GM18508 (cell line): ENCODE measurements at regions not wholly inside any gene's neighbourhood (a gene's known extent, or its start where the extent isn't known, plus 50 kb on each side); places are given as distances from the start of the nearest gene placed in this dataset.
"Not testable (repeated sequence)": the region's sequence is repeated elsewhere in the genome, so short reads cannot be mapped to it uniquely, and the experiment has no call there.

Experiments
- ATAC-seq: cut with Tn5 transposase; IDR thresholded peaks from one replicate; pipeline ENCODE4 v1.9.1; 2021; ENCODE audit warnings: moderate number of reproducible peaks; ENCODE audit not compliant: insufficient read depth, unreplicated experiment

DNA sequence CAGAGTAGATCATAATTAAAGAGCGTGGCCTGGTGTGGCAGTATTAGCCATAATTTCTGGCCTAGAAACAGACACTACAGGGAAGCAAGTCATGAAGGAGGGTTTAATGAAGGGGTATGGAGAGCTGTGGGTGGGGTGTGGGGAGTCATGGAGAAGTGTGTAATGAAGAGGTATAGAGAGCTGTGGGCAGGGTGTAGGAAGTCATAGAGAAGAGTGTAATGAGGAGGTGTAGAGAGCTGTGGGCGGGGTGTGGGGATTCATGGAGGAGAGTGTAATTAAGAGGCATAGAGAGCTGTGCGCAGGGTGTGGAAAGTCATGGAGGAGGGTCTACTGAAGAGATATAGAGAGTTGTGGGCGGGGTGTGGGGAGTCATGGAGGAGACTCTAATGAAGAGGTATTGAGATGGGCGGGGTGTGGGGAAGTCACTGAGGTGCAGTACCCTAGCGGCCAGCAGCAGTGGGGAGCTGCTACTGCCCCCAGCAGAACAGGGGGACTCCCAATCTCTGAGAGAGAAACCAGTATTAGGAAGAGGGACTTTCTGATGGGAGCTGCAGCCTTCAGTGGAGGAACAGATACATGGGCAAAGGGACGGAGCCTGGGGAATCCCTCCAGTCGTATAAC, 145.4 kb upstream of the FOXA2 start:
- no peak for ATAC-seq

GRCh38 chr20:22732751-22733150, 148.4 kb upstream of the FOXA2 start:
- no peak for ATAC-seq

DNA sequence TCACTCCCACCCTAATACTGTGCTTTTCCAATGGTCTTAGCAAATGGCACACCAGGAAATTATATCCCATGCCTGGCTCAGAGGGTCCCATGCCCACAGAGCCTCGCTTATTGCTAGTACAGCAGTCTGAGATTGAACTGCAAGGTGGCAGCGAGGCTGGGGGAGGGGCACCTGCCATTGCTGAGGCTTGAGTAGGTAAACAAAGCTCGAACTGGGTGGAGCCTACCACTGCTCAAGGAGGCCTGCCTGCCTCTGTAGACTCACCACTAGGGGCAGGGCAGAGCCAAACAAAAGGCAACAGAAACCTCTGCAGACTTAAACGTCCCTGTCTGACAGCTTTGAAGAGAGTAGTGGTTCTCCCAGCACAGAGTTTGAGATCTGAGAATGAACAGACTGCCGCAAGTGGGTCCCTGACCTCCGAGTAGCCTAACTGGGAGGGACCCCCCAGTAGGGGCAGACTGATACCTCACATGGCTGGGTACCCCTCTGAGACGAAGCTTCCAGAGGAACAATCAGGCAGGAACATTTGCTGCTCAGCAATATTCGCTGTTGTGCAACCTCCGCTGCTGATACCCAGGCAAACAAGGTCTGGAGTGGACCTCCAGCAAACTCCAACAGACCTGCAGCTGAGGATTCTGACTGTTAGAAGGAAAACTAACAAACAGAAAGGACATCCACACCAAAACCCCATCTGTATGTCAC, 150.7 kb upstream of the FOXA2 start:
- ATAC-seq = not testable (repeated sequence)

GRCh38 chr20:22740829-22741228, 156.5 kb upstream of the FOXA2 start:
- ATAC-seq = no peak

DNA sequence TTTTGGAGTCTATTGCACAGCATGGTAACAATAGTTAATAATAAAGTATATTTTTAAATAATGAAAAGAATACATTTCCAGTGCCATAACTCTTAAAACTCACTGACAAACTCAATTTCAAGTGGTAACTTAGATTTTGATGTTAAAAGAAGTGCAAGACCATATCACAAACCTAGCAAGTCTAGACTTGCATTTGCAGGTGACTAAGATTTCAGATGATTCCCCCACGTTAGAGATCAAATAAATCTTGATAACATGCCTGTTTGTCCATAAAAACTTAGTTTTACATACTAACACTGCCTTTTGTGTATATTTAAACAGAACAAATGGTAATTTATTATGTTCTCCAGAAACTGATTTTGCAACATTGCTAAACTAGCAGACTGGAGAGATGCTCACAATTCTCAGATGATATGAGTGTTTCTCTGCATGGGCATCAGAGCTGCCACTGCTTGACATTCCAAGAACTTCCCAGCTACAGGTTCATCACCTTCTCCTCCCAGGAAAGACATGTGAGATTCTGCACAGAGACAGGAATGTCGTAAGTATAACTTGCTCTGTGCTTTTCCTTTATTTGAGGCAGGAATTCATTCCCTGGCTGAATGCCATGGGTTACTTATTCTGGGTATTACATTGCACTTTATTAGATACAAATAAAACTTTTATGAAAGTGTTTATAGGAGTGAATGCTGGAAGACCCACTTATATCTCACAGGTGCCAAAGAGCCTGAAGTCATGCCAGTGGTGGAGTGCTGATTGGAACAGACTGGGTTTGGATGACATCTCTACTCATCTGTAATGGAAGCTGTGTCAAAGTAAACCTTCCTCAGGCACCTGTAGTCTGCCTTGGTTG, 160.2 kb upstream of the FOXA2 start:
- no peak for ATAC-seq

GRCh38 chr20:22745194-22745500, 160.8 kb upstream of the FOXA2 start:
- no peak for ATAC-seq

DNA sequence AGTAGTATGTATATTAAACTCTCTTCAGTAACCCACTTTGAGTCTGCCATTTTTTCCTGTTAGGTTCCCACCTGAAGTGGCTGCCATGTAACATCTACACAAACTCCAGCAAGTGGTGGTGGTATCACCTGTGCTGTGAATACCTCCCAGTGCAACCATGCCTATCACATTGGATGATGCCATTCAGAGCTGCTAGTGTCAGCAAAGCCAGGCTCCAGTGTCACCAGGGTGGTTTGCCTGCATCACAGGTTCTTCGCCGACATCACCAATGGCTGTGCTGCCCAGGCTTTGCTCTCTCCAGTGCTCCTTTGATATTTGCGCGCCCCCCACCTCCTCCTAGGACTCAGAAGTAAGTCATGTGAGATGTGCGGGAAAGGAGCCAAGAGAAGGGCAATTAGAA, 162.6 kb upstream of the FOXA2 start:
- no peak for ATAC-seq

DNA sequence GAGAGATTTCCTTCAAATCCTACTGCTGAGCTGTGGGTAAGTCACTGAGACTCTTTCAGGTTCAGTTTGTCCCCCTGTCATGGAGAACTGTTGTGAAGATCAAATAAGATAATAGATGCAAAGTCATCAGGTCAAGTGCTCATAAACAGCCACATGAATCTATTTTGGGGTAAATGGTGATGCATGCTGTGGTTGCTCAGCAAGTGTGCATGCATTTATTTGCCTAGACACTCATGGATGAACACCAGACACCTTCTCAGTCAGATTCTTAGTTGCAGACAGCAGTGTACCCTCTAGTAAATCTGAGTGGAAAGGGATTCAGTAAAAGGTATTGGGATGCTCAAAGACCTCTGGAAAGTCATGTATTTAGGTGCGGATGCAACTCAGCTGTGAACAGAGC, 168.0 kb upstream of the FOXA2 start:
- ATAC-seq = no peak

DNA sequence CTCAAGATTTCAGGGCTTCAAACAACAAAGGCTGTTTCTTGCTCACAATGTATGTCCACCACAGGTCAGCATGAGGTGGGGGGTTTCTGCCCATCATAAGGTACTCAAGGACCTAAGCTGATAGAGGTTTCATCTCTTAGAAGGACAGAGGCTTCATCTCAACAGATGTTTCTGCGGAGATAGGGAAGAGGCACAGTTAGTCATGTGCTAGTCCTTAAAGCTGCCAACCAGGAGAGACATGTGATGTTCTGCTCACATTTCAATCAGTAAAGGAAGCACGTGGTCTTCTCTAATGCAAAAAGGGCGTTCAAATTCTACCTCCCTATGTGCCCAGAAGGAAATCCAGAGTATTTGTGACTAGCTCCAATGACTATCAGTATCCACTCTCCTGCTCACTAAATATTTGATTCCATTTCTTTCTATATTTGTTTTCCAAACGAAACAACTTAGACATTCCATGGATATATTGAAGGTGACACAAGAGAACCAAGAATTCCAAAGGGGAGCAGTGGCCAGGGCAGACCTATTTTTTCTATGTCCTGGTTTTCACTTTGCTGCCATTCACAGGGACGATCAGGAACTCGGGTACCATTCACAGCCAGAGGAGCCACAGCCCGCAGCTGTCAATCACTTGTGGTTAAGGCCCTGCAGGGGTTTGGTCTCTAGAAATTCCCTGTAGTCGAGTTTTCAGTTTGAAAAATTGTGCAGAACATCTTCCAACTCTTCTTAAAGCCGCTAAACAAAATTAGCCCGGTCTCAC, 173.2 kb upstream of the FOXA2 start:
- no peak for ATAC-seq

DNA sequence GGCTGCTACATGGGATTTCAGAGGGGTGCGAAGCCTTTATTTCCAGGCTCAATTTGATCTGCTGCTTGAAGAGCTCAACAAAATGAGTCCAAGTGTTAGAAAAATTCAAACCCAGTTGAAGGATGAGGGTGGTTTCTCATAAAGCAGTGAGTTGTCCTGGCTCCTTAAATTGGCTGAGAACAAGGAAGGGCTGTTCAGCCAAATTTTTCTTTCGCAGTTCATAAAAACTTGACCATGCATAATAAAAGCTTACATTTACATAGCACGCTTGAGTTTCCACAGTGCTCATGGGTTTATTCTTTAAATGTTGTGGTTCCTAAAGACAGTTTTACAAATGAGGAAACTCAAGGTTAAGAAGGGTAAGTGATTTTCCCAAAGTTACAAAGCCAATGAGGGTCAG, 174.4 kb upstream of the FOXA2 start:
- no peak for ATAC-seq

GRCh38 chr20:22762576-22763256, 178.3 kb upstream of the FOXA2 start:
- ATAC-seq = no peak

DNA sequence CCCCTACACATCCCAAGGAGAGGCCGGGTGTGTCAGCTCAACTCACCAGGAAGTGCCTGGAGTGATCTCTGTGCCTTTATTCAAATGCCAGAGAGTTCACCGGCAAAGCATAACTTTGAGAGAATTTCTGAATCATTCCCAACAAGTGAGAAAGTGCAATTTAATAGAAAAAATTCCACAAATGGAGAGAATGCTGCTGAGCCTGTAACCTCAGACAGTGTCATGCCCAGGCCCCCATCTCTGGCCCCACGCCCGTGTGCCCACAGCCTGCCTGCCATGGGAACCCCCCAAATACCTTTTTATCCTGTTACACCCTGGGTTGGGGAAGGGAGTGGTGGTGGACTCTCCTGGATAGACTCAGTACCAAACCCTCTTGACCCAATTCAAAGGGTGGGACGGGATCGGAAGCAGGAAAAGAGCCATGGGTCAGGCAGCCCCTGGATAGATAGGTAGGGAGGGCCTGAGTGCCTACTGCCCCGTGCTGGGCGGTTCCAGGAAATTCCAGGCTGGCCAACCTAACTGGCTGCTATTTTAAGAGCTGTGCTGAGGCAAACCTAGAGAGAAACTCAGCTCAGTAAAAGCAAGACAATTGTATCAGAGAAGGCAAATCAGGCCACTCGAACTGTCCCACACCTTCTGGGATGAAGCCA, 179.0 kb upstream of the FOXA2 start:
- ATAC-seq = no peak

GRCh38 chr20:22768266-22769178, 184.2 kb upstream of the FOXA2 start:
- ATAC-seq = no peak

DNA sequence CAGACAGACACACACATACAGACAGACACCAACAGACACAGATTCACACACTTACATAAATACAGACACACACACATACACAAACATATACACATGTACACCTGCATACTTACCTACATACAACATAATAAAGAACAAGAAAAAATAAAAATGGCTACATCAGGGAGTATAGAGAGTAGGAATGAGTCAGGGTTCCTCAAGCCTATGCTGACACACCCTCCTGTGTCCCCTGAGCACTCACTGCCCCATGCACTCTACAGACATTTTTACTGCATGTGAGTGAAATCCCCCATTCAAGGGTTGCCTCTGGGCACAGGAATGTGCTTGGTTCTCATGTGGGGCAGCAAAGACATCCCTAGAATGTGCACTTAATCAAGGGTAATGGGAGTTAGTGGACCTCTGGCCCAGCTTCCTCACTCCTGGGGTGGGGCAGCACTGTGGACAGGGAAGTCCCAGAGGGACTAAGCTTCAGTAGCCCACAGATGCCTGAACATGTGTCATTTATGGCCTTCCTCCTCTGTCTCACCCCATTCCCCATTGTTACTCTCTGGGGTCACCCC, 185.9 kb upstream of the FOXA2 start:
- no peak for ATAC-seq

DNA sequence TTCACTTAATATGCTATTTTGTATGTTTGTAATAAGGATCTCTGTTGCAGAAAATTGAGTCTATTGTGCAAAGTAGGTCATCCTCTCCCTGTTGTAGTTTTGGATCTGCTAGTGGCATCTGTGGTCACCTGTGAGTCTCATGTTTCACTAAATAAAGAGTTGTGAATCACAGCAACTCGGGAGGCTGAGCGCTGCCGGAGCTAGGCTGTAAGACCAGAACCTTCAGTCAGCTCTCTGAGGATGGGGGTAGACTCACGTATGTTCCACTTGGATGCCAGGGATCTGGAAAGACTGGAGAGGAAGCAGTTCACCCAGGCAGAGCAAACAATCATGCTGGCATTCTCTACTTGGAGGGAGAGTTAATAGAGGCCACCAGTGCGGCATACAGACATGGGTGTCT, 187.3 kb upstream of the FOXA2 start:
- no peak for ATAC-seq

DNA sequence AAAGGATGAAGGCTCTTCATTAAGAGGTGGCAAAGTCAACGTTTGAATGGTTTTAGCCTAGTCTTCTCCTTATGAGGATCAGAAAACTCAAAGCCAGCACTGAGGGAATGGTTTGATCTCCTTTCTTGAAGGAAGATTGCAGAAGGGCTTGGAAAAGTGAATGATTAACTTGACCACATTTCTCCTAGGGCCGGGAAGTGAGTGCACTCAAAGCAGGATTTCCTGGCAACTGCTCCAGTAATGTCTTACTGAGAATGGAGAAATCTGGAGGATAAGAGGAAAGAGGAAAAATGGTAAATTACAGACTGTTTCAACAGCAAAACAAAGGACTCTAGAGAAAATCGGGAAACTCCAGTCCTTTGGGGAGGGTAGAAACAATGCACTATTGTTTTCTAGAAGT, 189.0 kb upstream of the FOXA2 start:
- no peak for ATAC-seq

DNA sequence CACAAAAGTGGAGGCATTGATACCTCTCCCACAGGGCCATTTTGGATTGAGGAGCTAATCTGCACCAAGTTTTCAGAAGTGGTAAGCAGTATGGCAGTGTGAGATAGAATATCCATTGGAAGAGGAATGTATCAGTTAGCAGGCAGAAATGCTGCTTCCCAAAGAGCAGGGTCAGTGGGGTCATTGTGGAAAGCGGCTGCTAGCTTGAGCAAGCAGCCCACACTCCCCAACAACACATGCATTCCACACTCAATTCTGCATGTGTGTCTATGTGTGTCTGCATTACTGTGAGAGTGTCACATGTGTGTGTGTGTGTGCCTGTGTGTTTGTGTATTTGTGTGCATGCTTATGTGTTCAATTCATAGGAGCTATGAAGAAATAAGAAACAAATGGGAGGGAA, 190.9 kb upstream of the FOXA2 start:
- no peak for ATAC-seq

DNA sequence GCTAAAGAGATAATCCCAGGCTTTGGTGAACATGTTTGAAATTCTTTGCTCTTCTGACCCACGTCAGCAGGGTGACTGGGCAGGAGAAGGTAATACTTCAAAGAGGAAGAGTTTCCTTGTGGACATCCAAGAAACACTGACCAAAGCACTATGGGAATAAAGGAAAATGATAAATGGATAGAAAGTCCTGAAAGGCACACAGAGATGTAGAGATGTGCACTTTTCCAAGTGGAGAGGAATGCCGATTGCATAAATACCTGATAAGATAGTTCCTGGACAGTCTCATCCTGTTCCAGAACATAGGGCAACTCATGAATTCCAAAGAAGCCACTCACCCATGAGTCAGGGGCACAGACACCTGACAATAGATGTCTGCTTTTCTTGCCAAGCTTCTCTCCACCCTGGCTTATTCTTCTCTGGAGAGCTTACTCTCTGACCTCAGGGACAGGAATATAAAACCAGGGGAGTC, 191.3 kb upstream of the FOXA2 start:
- ATAC-seq = no peak
